Gastroesophageal sphincter (tissue), 4 donors: ENCODE measurements at regions not wholly inside any gene's neighbourhood (a gene's known extent, or its start where the extent isn't known, plus 50 kb on each side); places are given as distances from the start of the nearest gene placed in this dataset.
"Not testable (repeated sequence)": the region's sequence is repeated elsewhere in the genome, so short reads cannot be mapped to it uniquely, and the experiment has no call there.

ENCODE experiments used
- ATAC-seq: fragments of 150-250 bp; one replicate; pipeline ENCODE4 v1.9.1; 2016; ENCODE audit warnings: mild to moderate bottlenecking, moderate library complexity
- H3K27ac ChIP-seq, 4 donors: fragments of 200-600 bp; sonication (generic) in 3 of 4; 1 replicate in 3 of 4; 2 replicates in 1 of 4; pipeline ENCODE4 v1.5.1; 2016 to 2019
- H3K27me3 ChIP-seq: fragments of 200-600 bp; sonication (generic); one replicate; pipeline ENCODE4 v1.5.1; 2019
- H3K36me3 ChIP-seq, 2 donors: fragments of 200-600 bp; sonication (generic); one replicate each; pipeline ENCODE4 v1.5.1; 2019; ENCODE audit warnings: control low read depth in 1 of 2
- H3K4me1 ChIP-seq, 3 donors: fragments of 200-600 bp; sonication (generic); 1 replicate in 2 of 3; 2 replicates in 1 of 3; pipeline ENCODE4 v1.5.1; 2016 to 2019; ENCODE audit warnings: control low read depth in 2 of 3
- H3K4me3 ChIP-seq, 2 donors: fragments of 200-600 bp; sonication (generic); one replicate each; pipeline ENCODE4 v1.5.1; 2019; ENCODE audit warnings: mild to moderate bottlenecking in 1 of 2, moderate library complexity in 1 of 2
- H3K9me3 ChIP-seq, 3 donors: fragments of 200-600 bp; sonication (generic); one replicate each; pipeline ENCODE4 v1.5.1; 2017 to 2019; ENCODE audit warnings: control low read depth in 2 of 3
- EP300 ChIP-seq: sonication (generic); formaldehyde crosslinking; IDR thresholded peaks from one replicate; pipeline ENCODE4 v1.6.1; 2017; ENCODE audit warnings: antibody characterized with exemption, mild to moderate bottlenecking
- POLR2A ChIP-seq, 2 donors: fragments of 450-650 bp; IDR thresholded peaks; one replicate each; pipeline ENCODE4 v1.6.1; 2017; ENCODE audit warnings: antibody characterized with exemption in 2 of 2, mild to moderate bottlenecking in 2 of 2, moderate library complexity in 1 of 2
- POLR2AphosphoS5 ChIP-seq: sonication (generic); formaldehyde crosslinking; IDR thresholded peaks from one replicate; pipeline ENCODE4 v1.6.1; 2017; ENCODE audit warnings: antibody characterized with exemption
- WGBS, 2 donors: methylation state at CpG; one replicate each; pipeline ENCODE4 v1.1.5; 2018; ENCODE audit warnings: low coverage in 1 of 2; 5-methylcytosine and 5-hydroxymethylcytosine counted together
- TF ChIP-seq, protein P1 (sequence below), 4 experiments: fragments of 200-600 bp in 2 of 4; fragments of 450-650 bp in 2 of 4; sonication (generic) in 1 of 4; IDR thresholded peaks; one replicate each; pipeline ENCODE4 v1.5.1; 2017 to 2019; ENCODE audit warnings: antibody characterized with exemption in 4 of 4, mild to moderate bottlenecking in 2 of 4, moderate library complexity in 2 of 4

DNA sequence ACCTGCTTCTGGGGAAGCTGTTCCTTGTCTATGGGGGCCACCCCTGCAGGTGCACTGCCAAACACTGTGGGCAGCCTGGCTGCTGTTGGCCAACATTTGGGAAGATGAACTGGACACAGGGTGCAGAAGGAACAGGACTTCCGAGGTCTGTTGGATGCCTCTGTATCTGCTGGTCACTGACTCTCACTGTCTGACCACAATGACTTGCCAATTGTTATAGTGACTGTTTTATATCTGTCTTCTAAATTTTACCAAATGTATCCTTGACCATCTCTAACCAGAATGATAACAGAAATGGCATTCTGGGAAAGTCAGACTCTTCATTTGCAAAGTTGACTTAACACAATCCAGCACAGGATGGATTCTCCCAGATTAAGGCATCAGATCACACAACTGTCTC is 214.0 kb upstream of the PRSS58 start:
- Histone ChIP-seq H3K9me3 (no peaks in the 10 kb centered on the region), H3K4me3 (no peak overlapping the region), H3K27ac (no peak overlapping the region), H3K36me3 (no peaks in the 10 kb centered on the region), H3K27me3 (no peaks in the 10 kb centered on the region), H3K4me1 (no peaks in the 10 kb centered on the region)
- TF ChIP-seq EP300 = no peak
- TF ChIP-seq, protein P1, sequence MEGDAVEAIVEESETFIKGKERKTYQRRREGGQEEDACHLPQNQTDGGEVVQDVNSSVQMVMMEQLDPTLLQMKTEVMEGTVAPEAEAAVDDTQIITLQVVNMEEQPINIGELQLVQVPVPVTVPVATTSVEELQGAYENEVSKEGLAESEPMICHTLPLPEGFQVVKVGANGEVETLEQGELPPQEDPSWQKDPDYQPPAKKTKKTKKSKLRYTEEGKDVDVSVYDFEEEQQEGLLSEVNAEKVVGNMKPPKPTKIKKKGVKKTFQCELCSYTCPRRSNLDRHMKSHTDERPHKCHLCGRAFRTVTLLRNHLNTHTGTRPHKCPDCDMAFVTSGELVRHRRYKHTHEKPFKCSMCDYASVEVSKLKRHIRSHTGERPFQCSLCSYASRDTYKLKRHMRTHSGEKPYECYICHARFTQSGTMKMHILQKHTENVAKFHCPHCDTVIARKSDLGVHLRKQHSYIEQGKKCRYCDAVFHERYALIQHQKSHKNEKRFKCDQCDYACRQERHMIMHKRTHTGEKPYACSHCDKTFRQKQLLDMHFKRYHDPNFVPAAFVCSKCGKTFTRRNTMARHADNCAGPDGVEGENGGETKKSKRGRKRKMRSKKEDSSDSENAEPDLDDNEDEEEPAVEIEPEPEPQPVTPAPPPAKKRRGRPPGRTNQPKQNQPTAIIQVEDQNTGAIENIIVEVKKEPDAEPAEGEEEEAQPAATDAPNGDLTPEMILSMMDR (IDR thresholded peaks at IDR 0.05) = no peak
- TF ChIP-seq POLR2A (IDR thresholded peaks at IDR 0.05) = no peak
- TF ChIP-seq POLR2AphosphoS5 = no peak
- ATAC-seq = no peak
- 22 to 50% methylated on average over 1 of the region's 1 CpG for WGBS, 2 donors

DNA sequence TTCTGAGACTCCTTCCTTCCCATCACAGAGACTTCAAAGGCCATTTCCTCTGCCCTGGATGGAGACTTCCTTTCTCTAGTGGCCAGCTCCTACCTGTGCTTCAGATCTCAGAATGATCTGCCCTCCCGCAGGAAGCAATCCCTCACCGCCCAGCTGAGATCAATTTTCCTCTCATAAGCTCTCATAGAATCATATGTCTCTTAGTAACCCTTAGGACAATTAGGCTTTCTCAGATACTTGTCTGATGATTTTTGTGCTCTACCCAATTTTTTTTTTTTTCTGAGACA is 212.6 kb upstream of the PRSS58 start:
- ATAC-seq = no peak
- no peak overlapping the region for H3K27ac ChIP-seq
- TF ChIP-seq POLR2AphosphoS5 (no peak), EP300 (no peak), POLR2A (IDR thresholded peaks at IDR 0.05) (no peak)
- TF ChIP-seq, protein P1 (IDR thresholded peaks at IDR 0.05) = no peak
- H3K9me3 ChIP-seq = no peaks in the 10 kb centered on the region
- H3K36me3 ChIP-seq = no peaks in the 10 kb centered on the region
- no peaks in the 10 kb centered on the region for H3K4me1 ChIP-seq
- peaks cover 4% of the 10 kb centered on the region for H3K27me3 ChIP-seq
- 90% methylated on average over 2 of the region's 2 CpGs; no CpG with 5 or more reads in 1 of the 2 donors for WGBS, 2 donors
- H3K4me3 ChIP-seq = no peak overlapping the region

DNA sequence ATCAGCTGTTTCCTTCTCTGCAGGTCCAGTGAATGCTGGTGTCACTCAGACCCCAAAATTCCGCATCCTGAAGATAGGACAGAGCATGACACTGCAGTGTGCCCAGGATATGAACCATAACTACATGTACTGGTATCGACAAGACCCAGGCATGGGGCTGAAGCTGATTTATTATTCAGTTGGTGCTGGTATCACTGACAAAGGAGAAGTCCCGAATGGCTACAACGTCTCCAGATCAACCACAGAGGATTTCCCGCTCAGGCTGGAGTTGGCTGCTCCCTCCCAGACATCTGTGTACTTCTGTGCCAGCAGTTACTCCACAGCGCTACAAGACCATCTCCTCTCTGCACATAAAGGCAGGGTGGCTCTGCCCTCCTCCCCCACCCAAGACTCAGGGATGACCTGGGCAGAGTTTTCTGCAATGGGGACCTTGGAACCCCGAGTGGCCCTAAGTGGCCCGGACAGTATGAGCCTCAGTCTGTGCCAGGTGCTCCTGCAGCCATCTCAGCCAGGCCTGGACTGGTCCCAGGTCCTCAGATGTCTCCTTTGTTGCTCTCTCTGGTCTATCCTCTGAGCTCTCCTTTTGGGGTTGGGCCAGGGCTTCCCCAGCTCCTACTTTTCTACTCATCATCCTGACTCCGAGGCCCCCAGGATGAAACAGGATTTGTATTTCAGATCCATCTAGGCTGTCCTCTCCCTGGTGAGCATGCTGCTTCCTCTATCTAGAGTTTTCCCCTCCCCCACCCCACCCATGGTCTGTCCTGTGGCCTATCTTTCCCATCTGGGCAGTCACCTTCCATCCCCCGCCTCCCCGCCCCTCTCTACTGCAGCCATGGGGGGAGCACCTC is 212.1 kb upstream of the PRSS58 start:
- H3K9me3 ChIP-seq = no peaks in the 10 kb centered on the region
- H3K4me3 ChIP-seq = no peak overlapping the region
- TF ChIP-seq POLR2A (IDR thresholded peaks at IDR 0.05) (no peak), EP300 (no peak), POLR2AphosphoS5 (no peak)
- TF ChIP-seq, protein P1 (IDR thresholded peaks at IDR 0.05) = no peak
- no peaks in the 10 kb centered on the region for H3K36me3 ChIP-seq
- no peaks in the 10 kb centered on the region for H3K4me1 ChIP-seq
- H3K27ac ChIP-seq = no peak overlapping the region
- WGBS, 2 donors = 78 to 85% methylated on average over 5 to 8 of the region's 11 CpGs
- peaks cover 4% of the 10 kb centered on the region for H3K27me3 ChIP-seq
- ATAC-seq = peak; percentile 19

DNA sequence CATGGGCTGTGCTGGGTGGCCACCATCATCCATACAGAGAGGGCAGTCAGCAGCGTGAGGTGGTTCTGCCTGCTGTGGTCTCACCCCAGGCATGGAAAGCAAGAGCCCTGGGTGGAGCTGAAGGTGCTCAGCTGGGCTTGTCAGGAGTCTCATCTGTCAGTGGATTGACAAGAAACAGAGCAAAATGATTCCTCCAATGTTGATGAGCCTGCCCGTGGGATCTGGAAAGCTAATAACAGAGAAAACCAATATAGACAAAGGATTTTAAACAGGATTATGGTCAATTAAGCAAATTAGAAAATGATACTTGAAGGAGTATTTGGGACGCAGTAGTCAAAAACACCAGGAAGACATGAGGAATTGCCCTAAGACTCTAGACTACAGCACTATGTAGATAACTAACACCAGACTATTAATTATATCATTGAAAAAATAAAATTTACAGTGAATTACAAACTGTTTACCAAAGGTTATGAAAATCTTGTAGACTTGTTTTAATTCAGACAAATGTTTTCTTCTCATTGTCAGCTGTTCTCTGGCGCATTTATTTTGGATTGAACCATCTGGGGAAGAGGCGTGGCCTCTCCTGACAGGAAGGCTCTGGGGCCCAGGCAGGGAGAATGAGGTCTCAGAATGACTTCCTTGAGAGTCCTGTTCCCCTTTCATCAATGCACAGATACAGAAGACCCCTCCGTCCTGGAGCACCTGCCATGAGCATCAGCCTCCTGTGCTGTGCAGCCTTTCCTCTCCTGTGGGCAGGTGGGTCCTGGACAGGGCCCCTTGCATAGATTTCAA is 211.2 kb upstream of the PRSS58 start:
- Histone ChIP-seq H3K27me3 (peaks cover 4% of the 10 kb centered on the region), H3K4me3 (no peak overlapping the region), H3K27ac (no peak overlapping the region), H3K36me3 (no peaks in the 10 kb centered on the region), H3K4me1 (no peaks in the 10 kb centered on the region), H3K9me3 (no peaks in the 10 kb centered on the region)
- TF ChIP-seq POLR2A (IDR thresholded peaks at IDR 0.05) = no peak
- TF ChIP-seq POLR2AphosphoS5 = no peak
- TF ChIP-seq, protein P1 (IDR thresholded peaks at IDR 0.05) = no peak
- no peak for TF ChIP-seq EP300
- ATAC-seq = no peak
- WGBS, 2 donors = 65 to 76% methylated on average over 5 of the region's 6 CpGs

DNA sequence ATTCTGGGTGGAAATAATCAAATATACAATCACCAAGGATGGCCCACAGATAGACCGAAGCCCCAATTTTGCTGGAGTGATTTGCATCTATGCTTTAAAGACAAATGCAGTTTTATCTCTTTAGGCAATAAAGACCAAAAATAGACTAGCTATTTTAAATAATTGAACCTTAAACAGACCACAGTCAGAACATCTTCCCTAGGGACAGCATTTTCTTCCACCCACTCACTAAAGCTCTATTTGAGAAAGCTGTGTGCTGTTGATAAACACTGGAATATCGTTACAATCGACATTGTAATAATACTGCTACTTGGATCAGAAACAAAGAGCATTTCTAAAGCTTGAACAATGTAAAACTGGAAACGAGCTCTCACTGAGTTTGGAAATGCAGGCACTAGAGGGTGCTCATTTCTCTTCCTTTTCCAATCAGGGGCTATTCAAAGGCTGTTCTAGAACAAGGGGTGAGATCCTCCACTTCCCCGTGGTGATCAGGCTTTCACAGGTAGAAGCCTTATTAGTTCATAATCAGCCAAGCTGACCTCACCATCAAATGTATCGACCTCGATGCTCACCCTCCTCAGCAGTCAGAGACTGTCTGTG is 209.3 kb upstream of the PRSS58 start:
- WGBS, 2 donors = 58 to 68% methylated on average over 5 to 6 of the region's 7 CpGs
- H3K27me3 ChIP-seq, H3K4me3 ChIP-seq, H3K9me3 ChIP-seq, H3K27ac ChIP-seq, H3K36me3 ChIP-seq, H3K4me1 ChIP-seq, ATAC-seq: not testable (repeated sequence)
